ENCODE measurements at regions not wholly inside any gene's neighbourhood (a gene's known extent, or its start where the extent isn't known, plus 50 kb on each side); places are given as distances from the start of the nearest gene placed in this dataset.

DNA sequence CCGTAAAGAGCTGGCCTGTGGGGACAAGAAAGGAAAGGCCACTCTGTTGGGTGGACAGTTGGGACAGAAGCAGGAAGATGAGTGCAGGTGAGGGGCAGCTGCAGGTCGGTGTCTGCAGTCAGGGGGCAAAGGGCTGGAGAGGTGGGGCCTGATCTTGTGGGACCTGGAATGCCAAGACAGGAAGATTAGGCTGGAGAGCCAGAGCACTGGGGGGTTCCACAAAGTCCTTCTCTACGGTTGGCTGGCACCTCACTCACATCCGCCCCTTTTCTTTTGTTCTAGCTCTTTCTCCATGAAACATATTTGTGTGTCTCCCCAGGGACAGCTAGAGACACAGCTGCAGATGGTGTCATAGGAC is 404.1 kb downstream of the PTPRU start:
- no peak for DNase-seq (ENCODE audit: low read depth)
- no peak for TF ChIP-seq CTCF (IDR thresholded peaks at IDR 0.05; ENCODE audit: low read depth, low read length, missing control alignments)
- H3K4me3 ChIP-seq (ENCODE audit: low read depth, low read length): no peak overlapping the region

DNA sequence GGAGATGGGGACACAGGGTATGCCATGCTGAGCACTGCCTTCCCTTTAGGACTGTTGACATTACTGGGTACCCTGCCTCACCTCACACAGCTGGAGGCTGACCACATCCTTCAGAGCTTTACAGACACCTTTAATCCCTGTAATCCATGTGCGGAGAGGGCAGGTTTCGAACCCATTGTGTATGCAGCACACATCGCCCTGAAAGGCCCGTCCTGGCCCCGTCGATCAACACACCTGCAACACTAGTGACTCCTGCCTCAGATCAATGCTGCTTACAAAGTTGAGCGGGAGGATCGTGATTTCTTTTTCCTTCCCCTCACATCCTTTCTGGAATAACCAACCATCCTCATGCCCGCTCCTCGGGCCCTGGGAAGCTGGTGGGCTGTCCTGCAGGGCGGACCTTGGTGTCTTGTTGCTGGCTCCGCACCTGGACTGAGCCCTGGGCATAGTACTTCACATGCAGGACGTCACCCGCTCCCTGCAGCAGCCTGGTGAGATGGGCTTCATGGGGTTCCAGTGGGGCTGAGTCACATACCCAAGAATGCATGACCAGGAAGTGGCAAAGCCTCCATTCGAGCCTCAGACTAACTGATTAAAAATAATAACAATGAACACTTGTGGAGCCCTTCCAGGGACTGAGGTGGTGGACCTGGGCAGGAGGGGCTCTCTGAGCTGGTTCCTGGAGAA is 403.6 kb downstream of the PTPRU start:
- TF ChIP-seq CTCF (IDR thresholded peaks at IDR 0.05; ENCODE audit: low read depth, low read length, missing control alignments): no peak
- H3K4me3 ChIP-seq (ENCODE audit: low read depth, low read length): no peak overlapping the region
- no peak for DNase-seq (ENCODE audit: low read depth)

DNA sequence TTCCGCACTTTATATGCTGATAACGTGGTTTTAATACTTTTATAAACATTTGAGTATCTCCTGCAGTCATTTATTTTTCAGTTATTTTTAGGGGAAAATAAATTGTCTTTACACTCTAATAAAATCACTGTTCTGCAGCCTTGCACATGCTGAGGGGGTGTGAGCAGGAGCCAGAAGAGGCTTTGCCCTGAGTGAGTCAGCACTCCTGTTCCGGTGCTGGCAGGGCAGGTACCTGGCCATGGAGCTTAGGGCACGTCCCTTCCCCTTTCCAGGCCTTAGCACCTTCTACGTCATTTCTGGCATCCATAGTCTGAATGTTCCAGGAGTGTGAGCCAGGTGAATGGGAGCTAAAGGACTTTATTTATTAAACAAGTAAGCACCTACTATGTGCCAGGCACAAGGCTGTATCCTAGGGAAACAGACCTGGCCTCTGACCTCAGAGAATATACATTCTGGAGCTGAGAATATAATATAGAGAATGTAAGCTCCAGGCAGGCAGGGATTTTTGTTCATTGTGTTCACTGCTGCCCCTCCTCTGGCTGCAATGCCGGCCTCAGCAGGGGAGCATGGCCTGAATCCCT is 402.9 kb downstream of the PTPRU start:
- H3K4me3 ChIP-seq (ENCODE audit: low read depth, low read length): no peak overlapping the region
- no peak for DNase-seq (ENCODE audit: low read depth)
- no peak for TF ChIP-seq CTCF (IDR thresholded peaks at IDR 0.05; ENCODE audit: low read depth, low read length, missing control alignments)

- no peak for DNase-seq (ENCODE audit: low read depth)
- H3K4me3 ChIP-seq (ENCODE audit: low read depth, low read length): no peak overlapping the region
- no peak for TF ChIP-seq CTCF (IDR thresholded peaks at IDR 0.05; ENCODE audit: low read depth, low read length, missing control alignments)
Measured at GRCh38 chr1:29638281-29638680, 402.0 kb downstream of the PTPRU start.

DNA sequence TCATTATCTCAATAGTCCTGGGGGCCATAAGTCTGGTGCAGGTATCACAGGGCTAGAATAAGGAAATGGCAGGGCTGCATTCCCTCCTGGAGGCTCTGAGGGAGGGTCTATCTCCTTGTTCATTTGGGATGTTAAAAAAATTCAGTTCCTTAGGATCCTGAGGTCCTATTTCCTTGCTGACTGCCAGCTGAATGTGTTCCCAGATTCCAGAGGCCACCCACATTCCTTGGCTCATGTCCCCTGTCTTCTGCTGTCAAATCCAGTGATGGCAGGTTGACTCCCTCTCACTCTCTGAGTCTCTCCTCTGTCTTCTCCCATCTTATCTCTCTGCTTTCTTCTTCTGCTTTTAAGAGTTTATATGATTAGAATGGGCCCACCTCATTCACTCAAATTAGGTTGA is 400.6 kb downstream of the PTPRU start:
- no peak for DNase-seq (ENCODE audit: low read depth)
- no peak for TF ChIP-seq CTCF (IDR thresholded peaks at IDR 0.05; ENCODE audit: low read depth, low read length, missing control alignments)
- no peak overlapping the region for H3K4me3 ChIP-seq (ENCODE audit: low read depth, low read length)

DNA sequence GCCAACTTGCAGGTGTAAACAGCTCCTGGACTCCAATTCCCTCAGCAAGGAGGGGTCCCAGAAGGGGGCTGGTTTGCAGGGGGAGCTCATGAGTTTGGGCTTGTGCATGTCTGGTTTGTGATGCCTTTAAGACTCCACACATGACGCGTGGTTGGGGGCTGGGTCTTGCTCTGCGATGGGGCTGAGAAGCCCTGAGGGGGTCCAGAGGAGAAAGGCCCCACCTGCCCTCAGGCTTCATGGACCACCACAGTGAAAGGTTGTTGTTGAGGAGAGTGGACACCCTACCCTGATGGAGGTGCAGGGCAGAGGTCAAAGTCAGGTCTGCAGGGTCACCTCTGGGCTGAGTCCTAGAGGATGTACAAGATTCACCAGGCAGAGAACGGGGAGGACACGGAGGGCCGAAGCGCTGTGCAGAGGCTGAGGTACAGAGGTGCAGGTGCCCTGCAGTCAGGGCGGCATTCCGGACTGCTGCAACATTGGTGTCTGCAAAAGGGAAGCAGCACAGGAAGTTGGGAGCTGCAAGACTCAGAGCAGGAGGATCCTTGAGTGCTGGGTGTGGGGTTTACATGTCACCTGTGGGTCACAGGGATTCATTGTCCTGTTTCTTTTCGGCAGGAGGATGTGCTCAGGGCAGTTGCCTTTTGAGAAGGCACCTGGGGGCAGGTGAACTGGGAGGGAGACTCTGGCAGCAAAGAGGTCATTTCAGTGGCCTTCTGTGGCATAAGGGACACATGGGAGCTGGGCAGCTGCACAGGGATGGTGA is 399.4 kb downstream of the PTPRU start:
- DNase-seq (ENCODE audit: low read depth): no peak
- no peak for TF ChIP-seq CTCF (IDR thresholded peaks at IDR 0.05; ENCODE audit: low read depth, low read length, missing control alignments)
- no peak overlapping the region for H3K4me3 ChIP-seq (ENCODE audit: low read depth, low read length)
